DMS53 (cell line): ENCODE measurements at regions not wholly inside any gene's neighbourhood (a gene's known extent, or its start where the extent isn't known, plus 50 kb on each side); places are given as distances from the start of the nearest gene placed in this dataset.
"Not testable (repeated sequence)": the region's sequence is repeated elsewhere in the genome, so short reads cannot be mapped to it uniquely, and the experiment has no call there.

ENCODE experiments used
- DNase-seq: peaks from one replicate; lab custom pipeline; 2025; lab: John Stamatoyannopoulos, UW

GRCh38 chr2:37570773-37571586 lies 100.5 kb downstream of the CDC42EP3 start:
- DNase-seq: no peak

- no peak for DNase-seq
Observed at GRCh38 chr2:37571587-37572136, 99.8 kb downstream of the CDC42EP3 start.

GRCh38 chr2:37573451-37574388 lies 97.7 kb downstream of the CDC42EP3 start:
- DNase-seq: peak; percentile 14

- DNase-seq: no peak
Observed at GRCh38 chr2:37575780-37576179, 95.7 kb downstream of the CDC42EP3 start.

- DNase-seq: not testable (repeated sequence)
Observed at GRCh38 chr2:37576194-37576593, 95.2 kb downstream of the CDC42EP3 start.

- no peak for DNase-seq
Observed at GRCh38 chr2:37576831-37577230, 94.6 kb downstream of the CDC42EP3 start.

- no peak for DNase-seq
Observed at GRCh38 chr2:37579192-37579713, 92.2 kb downstream of the CDC42EP3 start.

GRCh38 chr2:37579949-37580348 lies 91.5 kb downstream of the CDC42EP3 start:
- not testable (repeated sequence) for DNase-seq

GRCh38 chr2:37581433-37581832 lies 90.0 kb downstream of the CDC42EP3 start:
- DNase-seq: no peak

- DNase-seq: no peak
Observed at GRCh38 chr2:37582481-37583220, 88.8 kb downstream of the CDC42EP3 start.

GRCh38 chr2:37583402-37583801 lies 88.0 kb downstream of the CDC42EP3 start:
- DNase-seq: no peak

GRCh38 chr2:37583867-37584266 lies 87.6 kb downstream of the CDC42EP3 start:
- peak; percentile 20 for DNase-seq

GRCh38 chr2:37585295-37585908 lies 86.0 kb downstream of the CDC42EP3 start:
- peak; percentile 69 for DNase-seq

- DNase-seq: no peak
Observed at GRCh38 chr2:37585982-37586621, 85.3 kb downstream of the CDC42EP3 start.

- peak; percentile 12 for DNase-seq
Observed at GRCh38 chr2:37586663-37587317, 84.7 kb downstream of the CDC42EP3 start.

GRCh38 chr2:37587817-37588216 lies 83.6 kb downstream of the CDC42EP3 start:
- DNase-seq: no peak

- DNase-seq: peak; percentile 78
Observed at GRCh38 chr2:37588316-37588777, 83.1 kb downstream of the CDC42EP3 start.

GRCh38 chr2:37589298-37589697 lies 82.1 kb downstream of the CDC42EP3 start:
- DNase-seq: no peak

GRCh38 chr2:37590119-37590571 lies 81.3 kb downstream of the CDC42EP3 start:
- no peak for DNase-seq
